BLaER1 (cell line): ENCODE measurements at regions not wholly inside any gene's neighbourhood (a gene's known extent, or its start where the extent isn't known, plus 50 kb on each side); places are given as distances from the start of the nearest gene placed in this dataset.
A peak's percentile ranks its signal among the peaks of the same experiment; 100 is the strongest.

Experiments
- H3K27ac ChIP-seq: shearing (Covaris generic); formaldehyde crosslinking; 2 replicates; pipeline ENCODE4 v1.8.1; 2022
- H3K27me3 ChIP-seq: shearing (Covaris generic); formaldehyde crosslinking; 2 replicates; pipeline ENCODE4 v1.8.1; 2022
- H3K36me3 ChIP-seq: shearing (Covaris generic); formaldehyde crosslinking; 2 replicates; pipeline ENCODE4 v1.8.1; 2022
- H3K4me1 ChIP-seq: shearing (Covaris generic); formaldehyde crosslinking; 2 replicates; pipeline ENCODE4 v1.8.1; 2022
- H3K4me2 ChIP-seq: shearing (Covaris generic); formaldehyde crosslinking; 2 replicates; pipeline ENCODE4 v1.8.1; 2022
- H3K4me3 ChIP-seq: shearing (Covaris generic); formaldehyde crosslinking; 2 replicates; pipeline ENCODE4 v1.8.1; 2022
- H3K9ac ChIP-seq: shearing (Covaris generic); formaldehyde crosslinking; 2 replicates; pipeline ENCODE4 v1.8.1; 2022
- H3K9me3 ChIP-seq: shearing (Covaris generic); formaldehyde crosslinking; 2 replicates; pipeline ENCODE4 v1.8.1; 2022
- H4K20me1 ChIP-seq: shearing (Covaris generic); formaldehyde crosslinking; 2 replicates; pipeline ENCODE4 v1.8.1; 2022
- Cebpa-rat ChIP-seq: shearing (Covaris generic); IDR thresholded peaks from 2 replicates; pipeline ENCODE4 v1.8.1; 2022

DNA sequence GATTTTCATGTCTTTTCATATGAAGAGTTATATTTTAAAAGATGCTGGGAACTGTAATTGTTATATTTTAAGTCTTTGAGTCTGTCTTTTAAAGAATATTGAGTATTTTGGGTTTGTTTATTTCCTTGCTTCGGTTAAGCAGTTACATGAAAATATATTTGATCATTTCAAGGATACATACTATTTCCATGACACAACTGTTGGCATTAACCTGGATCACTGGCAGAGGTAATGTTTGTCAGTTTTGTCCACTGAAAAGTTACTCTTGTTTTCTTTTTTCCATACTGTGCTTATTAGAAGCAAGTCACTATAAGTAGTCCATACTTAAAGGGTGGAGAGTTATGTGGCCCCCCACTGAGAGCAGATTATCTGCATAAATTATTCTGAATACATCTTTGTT, 1142.0 kb upstream of the TMEFF2 start:
- no peak overlapping the region for H3K27ac ChIP-seq
- no peak for TF ChIP-seq Cebpa-rat
- no peak overlapping the region for H3K4me3 ChIP-seq
- H3K27me3 ChIP-seq = no peaks in the 10 kb centered on the region
- peaks cover 12% of the 10 kb centered on the region for H3K4me1 ChIP-seq
- H3K4me2 ChIP-seq = no peak overlapping the region
- no peaks in the 10 kb centered on the region for H3K9me3 ChIP-seq
- H3K36me3 ChIP-seq = no peaks in the 10 kb centered on the region
- no peak overlapping the region for H3K9ac ChIP-seq
- no peaks in the 10 kb centered on the region for H4K20me1 ChIP-seq

DNA sequence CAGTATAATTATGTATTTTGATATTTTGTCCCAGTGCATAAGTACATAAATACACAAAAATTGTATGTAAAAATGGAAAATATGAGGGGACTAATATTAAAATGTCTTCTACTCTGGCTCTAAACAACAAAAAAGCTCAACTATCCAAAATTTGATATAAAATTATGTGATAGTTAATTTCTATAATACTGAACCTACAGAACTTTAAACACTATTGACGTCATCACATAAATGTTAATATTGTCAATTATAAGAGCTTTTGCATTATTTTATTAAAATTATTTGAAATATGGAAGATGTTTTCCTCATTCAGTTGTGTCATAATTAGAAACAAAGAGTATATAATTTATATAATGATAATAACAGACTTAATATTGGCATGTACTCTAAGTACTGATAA, 1139.7 kb upstream of the TMEFF2 start:
- Histone ChIP-seq H3K27me3 (no peaks in the 10 kb centered on the region), H4K20me1 (no peaks in the 10 kb centered on the region), H3K4me2 (no peak overlapping the region)

DNA sequence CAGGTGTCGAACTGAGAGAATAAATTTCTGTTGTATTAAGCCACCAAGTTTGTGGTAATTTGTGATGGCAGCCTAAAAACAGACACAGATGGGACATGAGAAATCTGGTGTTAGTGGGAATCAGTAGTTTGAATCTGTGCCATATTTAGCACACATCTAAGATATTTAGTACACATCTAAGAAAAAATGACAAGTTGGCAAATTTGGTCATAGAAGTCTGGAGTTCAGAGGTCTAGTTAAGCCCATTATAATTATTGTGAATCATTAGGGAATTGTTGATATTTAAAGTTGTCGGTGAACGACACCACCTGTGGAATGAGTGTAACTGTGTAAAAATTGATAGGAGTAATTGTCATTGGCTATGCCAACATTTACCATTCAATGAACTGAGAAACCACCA, 1138.8 kb upstream of the TMEFF2 start:
- Histone ChIP-seq H3K4me1 (peaks cover 18% of the 10 kb centered on the region), H3K36me3 (no peaks in the 10 kb centered on the region), H3K4me3 (no peak overlapping the region), H3K4me2 (no peak overlapping the region), H3K27me3 (no peaks in the 10 kb centered on the region), H3K9ac (no peak overlapping the region), H3K9me3 (no peaks in the 10 kb centered on the region), H3K27ac (no peak overlapping the region), H4K20me1 (no peaks in the 10 kb centered on the region)
- TF ChIP-seq Cebpa-rat = no peak

More for the DNA sequence above, 1139.7 kb upstream of the TMEFF2 start:
- Histone ChIP-seq H3K36me3 (no peaks in the 10 kb centered on the region), H3K9me3 (no peaks in the 10 kb centered on the region), H3K9ac (no peak overlapping the region), H3K4me3 (no peak overlapping the region), H3K4me1 (peaks cover 18% of the 10 kb centered on the region), H3K27ac (no peak overlapping the region)
- no peak for TF ChIP-seq Cebpa-rat

DNA sequence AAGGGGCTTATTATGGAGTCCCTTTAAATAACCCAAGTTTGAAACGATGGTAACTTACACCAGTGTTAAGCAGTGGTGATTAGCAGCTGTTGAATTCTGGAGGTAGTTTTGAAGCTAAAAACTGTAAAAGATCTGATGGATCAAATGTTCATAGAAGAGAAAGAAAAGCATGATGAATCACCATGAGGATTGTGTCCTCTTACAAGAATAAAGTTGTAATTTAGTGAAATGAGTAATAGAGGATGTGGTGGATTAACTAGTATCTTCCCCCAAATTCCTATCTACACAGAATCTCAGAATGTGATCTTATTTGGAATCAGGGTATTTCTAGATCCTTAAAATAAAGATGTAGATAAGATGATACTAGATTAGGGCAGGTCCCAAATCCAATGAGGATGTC, 1138.2 kb upstream of the TMEFF2 start:
- TF ChIP-seq Cebpa-rat = no peak

DNA sequence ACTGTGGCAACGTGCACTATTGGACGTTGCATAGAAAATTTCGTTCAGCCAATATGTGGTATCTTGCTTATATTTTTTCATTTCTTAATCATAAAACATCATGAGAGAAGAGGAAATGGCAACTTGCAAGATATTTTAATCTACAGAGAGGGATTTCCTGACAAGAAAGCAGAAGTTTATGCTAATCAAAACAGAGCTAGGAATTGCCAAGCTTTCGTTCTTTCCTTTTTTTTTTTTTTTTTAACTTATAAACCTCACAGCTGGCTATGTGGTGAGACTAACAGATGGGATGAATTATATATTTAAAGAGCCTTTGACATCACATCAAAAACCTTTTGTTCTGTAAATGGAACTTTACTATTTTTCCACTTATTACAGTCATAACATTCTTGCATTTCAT, 1136.9 kb upstream of the TMEFF2 start:
- H3K9ac ChIP-seq = no peak overlapping the region
- peak overlapping the region; percentile 51 for H3K4me2 ChIP-seq
- H3K27ac ChIP-seq = no peak overlapping the region
- H3K27me3 ChIP-seq = no peaks in the 10 kb centered on the region
- no peaks in the 10 kb centered on the region for H3K36me3 ChIP-seq
- no peak for TF ChIP-seq Cebpa-rat
- H3K4me3 ChIP-seq = no peak overlapping the region
- H3K4me1 ChIP-seq = peaks cover 18% of the 10 kb centered on the region
- no peaks in the 10 kb centered on the region for H3K9me3 ChIP-seq
- no peaks in the 10 kb centered on the region for H4K20me1 ChIP-seq

More for the DNA sequence above, 1138.2 kb upstream of the TMEFF2 start:
- H3K27me3 ChIP-seq = no peaks in the 10 kb centered on the region
- H3K9me3 ChIP-seq = no peaks in the 10 kb centered on the region
- no peak overlapping the region for H3K27ac ChIP-seq
- peak overlapping the region; percentile 51; the same call in 1 of the 2 replicates for H3K4me2 ChIP-seq
- peaks cover 18% of the 10 kb centered on the region for H3K4me1 ChIP-seq
- no peak overlapping the region for H3K9ac ChIP-seq
- no peaks in the 10 kb centered on the region for H3K36me3 ChIP-seq
- no peaks in the 10 kb centered on the region for H4K20me1 ChIP-seq
- H3K4me3 ChIP-seq = no peak overlapping the region

DNA sequence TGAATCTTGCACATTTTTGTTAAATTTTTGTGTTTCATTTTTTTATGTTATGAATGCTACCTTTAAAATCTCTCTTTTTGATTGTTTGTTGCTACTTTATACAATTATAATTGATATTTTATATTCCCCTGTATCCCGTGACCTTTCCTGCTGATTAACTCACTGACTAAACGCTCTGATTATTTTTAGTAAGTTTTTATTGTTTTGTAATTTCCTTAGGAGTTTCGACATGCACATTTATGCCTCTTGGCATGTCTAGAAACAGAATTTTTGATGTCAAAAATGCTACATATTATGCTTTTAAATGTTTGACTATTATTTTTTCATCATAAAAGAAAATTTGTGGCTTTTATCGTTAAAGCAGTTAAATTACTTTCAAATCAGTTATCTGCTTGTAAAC, 1131.6 kb upstream of the TMEFF2 start:
- Histone ChIP-seq H3K27me3 (no peaks in the 10 kb centered on the region), H3K9ac (no peak overlapping the region), H3K4me2 (no peak overlapping the region), H3K36me3 (no peaks in the 10 kb centered on the region), H4K20me1 (no peaks in the 10 kb centered on the region), H3K4me3 (no peak overlapping the region), H3K4me1 (peaks cover 2% of the 10 kb centered on the region; the same call in 1 of the 2 replicates), H3K27ac (no peak overlapping the region), H3K9me3 (no peaks in the 10 kb centered on the region)
- TF ChIP-seq Cebpa-rat = no peak

DNA sequence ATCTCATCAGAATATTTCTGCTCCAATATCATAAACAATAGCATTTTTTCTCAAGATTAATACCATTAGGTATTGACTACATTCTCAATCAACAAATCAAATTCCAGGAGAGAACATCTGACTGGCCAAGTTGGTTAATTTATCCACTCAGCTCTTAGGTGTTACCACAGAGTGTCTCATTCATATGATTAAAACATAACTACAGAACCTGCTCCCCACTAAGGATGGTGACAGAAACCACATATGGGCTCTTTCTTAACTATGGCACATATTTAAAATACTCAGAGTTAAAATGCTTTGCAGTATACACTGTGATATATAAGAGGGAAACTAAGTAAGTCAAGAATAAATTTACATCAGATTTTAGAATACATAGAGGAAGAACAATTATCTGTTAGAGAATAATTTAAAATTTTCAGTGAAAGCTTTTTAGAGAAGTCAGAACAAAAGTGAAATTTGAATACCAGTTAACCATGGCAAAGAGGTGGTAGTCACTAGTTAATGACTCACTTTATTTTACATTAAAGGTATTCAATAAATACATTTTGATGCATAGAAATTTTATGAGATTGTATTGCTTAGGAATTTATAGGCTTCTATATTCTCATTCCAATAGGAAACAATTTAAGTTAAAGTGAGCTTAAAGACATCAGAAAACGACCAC, 1120.8 kb upstream of the TMEFF2 start:
- H3K27ac ChIP-seq = no peak overlapping the region
- no peaks in the 10 kb centered on the region for H4K20me1 ChIP-seq
- no peaks in the 10 kb centered on the region for H3K27me3 ChIP-seq
- no peak for TF ChIP-seq Cebpa-rat
- H3K9ac ChIP-seq = no peak overlapping the region
- no peaks in the 10 kb centered on the region for H3K4me1 ChIP-seq
- H3K36me3 ChIP-seq = no peaks in the 10 kb centered on the region
- no peaks in the 10 kb centered on the region for H3K9me3 ChIP-seq
- no peak overlapping the region for H3K4me3 ChIP-seq
- no peak overlapping the region for H3K4me2 ChIP-seq

DNA sequence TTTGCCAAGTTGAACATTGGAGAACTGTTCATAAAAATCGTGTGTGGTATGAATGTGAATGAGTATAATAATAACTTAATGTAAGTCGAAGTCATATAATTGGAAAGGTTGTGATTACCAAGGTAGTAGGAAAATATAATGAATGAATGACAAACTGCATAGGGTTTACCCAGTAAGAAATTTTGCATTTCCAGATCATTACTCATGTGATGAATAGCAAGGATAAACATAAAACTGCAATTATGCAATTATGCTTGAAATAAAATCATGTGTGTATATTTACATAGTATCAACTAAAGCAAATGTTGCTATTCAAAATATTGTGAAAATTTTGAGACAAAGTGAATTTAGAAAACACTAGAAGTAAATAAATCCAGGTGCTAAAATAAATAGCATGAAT, 1108.7 kb upstream of the TMEFF2 start:
- no peaks in the 10 kb centered on the region for H3K9me3 ChIP-seq
- no peak overlapping the region for H3K27ac ChIP-seq
- H3K27me3 ChIP-seq = no peaks in the 10 kb centered on the region
- H4K20me1 ChIP-seq = no peaks in the 10 kb centered on the region
- no peak overlapping the region for H3K9ac ChIP-seq
- no peaks in the 10 kb centered on the region for H3K36me3 ChIP-seq
- no peak for TF ChIP-seq Cebpa-rat
- H3K4me1 ChIP-seq = no peaks in the 10 kb centered on the region
- H3K4me2 ChIP-seq = no peak overlapping the region
- no peak overlapping the region for H3K4me3 ChIP-seq

DNA sequence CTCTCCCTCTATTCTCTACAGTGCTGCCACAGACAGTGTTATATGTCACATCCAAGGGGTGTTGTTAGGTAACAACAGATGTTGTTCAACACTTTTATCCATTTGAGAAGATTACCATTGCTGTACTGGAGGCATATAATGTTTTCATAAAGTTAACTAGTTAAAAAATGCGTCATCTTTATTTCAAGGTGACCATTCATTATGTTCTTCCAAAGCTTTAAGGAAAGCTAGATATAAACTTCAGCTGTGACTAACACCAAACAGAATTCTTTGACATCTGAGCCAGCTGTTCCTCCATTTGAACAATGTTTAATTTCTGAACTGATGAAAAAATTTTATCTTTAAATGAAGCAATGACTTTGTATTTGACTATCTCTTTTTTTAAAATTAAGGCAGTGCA, 1099.6 kb upstream of the TMEFF2 start:
- no peaks in the 10 kb centered on the region for H4K20me1 ChIP-seq
- H3K4me2 ChIP-seq = no peak overlapping the region
- no peak overlapping the region for H3K9ac ChIP-seq

DNA sequence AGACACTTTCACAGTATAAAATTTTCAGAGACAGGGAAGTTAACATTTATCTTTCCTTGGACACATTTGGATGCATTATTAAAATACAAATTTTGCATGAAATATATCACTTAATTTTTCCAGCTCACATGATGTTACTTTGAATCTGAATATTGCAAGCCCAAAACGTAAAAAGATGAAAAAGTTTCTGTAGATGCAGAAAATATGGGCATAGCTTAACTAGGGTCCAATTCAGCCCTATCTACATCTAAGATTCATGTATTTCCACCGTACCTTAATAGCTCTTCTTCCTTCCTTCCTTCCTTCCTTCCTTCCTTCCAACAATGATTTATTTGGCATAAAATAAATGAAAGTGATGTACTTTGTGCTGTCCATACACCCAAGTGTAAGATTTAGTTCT, 1084.6 kb upstream of the TMEFF2 start:
- no peak overlapping the region for H3K4me2 ChIP-seq
- peaks cover 5% of the 10 kb centered on the region; the same call in 1 of the 2 replicates for H3K4me1 ChIP-seq
- H3K9ac ChIP-seq = no peak overlapping the region
- H3K4me3 ChIP-seq = no peak overlapping the region
- H3K27me3 ChIP-seq = no peaks in the 10 kb centered on the region
- H3K9me3 ChIP-seq = no peaks in the 10 kb centered on the region
- no peaks in the 10 kb centered on the region for H3K36me3 ChIP-seq
- H3K27ac ChIP-seq = no peak overlapping the region
- TF ChIP-seq Cebpa-rat = no peak
- no peaks in the 10 kb centered on the region for H4K20me1 ChIP-seq

More for the DNA sequence above, 1099.6 kb upstream of the TMEFF2 start:
- H3K4me3 ChIP-seq = no peak overlapping the region
- H3K27me3 ChIP-seq = no peaks in the 10 kb centered on the region
- no peaks in the 10 kb centered on the region for H3K4me1 ChIP-seq
- TF ChIP-seq Cebpa-rat = no peak
- H3K9me3 ChIP-seq = no peaks in the 10 kb centered on the region
- no peaks in the 10 kb centered on the region for H3K36me3 ChIP-seq
- no peak overlapping the region for H3K27ac ChIP-seq

DNA sequence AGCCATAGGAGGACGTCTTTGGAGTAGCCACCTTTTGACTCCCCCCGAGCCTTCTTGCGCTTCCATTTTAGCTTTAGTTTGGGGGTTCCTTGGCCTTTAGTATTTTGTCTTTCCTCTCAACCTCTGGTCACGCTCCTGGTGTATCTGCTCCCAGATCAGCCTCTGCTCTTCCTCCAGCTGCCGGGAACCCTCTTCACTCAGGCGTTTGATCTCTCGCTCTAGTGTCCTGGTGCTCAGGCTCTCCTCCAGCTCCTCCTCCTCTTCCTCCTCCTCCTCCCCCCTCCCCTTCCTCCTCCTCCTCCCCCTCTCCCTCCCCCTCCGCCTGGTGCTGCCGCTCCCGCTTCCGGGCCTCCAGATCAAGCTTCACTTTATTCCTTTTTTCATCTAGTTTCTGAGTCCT, 1082.3 kb upstream of the TMEFF2 start:
- Histone ChIP-seq H3K4me2 (no peak overlapping the region), H3K36me3 (no peaks in the 10 kb centered on the region), H3K27me3 (no peaks in the 10 kb centered on the region)

More for the DNA sequence above, 1082.3 kb upstream of the TMEFF2 start:
- Histone ChIP-seq H3K4me3 (no peak overlapping the region), H3K9ac (no peak overlapping the region), H3K4me1 (no peaks in the 10 kb centered on the region), H4K20me1 (no peaks in the 10 kb centered on the region), H3K27ac (no peak overlapping the region), H3K9me3 (no peaks in the 10 kb centered on the region)
- no peak for TF ChIP-seq Cebpa-rat
